HG03095 (cell line): ENCODE measurements at regions not wholly inside any gene's neighbourhood (a gene's known extent, or its start where the extent isn't known, plus 50 kb on each side); places are given as distances from the start of the nearest gene placed in this dataset.
"Not testable (repeated sequence)": the region's sequence is repeated elsewhere in the genome, so short reads cannot be mapped to it uniquely, and the experiment has no call there.

Experiments
- ATAC-seq: cut with Tn5 transposase; IDR thresholded peaks from one replicate; pipeline ENCODE4 v1.9.1; 2021; ENCODE audit warnings: moderate library complexity; ENCODE audit not compliant: unreplicated experiment

DNA sequence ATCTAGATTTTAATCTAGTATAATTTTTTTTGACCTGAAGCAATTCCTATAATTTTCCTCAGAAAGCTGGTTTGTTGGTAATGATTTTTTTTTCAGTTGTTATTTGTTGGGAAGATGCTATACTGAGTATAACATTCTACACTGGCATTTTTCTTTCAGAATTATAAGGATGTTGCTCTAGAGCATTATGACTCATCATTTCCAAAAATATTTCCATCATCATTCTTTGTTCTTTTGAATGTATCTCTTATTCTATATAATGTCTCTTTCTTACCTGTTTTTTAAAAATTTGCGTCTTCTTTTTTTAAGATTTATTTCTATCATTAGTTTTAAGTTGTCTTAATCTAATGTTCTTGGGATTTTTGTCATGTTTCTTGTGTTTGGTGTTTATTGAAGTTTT, 356.5 kb upstream of the KCND2 start:
- ATAC-seq: no peak

DNA sequence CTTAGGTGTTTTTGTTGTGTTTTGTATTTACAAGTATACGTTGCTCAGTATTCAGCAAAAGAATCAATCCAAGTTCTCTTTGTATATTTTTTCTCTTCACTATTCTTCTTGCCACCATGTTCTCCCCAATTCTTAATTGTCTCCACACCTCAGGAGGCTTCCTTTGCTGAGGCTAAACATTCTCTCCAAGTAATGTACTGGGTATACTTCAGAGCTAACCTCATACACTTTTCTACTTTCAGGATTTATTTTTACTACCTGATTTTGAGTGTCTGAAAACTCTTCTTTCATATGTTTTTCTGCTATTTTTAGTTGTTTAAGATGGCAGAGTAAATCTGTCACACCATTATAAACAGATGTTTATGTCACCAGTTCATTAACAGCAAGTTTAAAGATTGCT, 354.8 kb upstream of the KCND2 start:
- no peak for ATAC-seq

- ATAC-seq: no peak
Measured at GRCh38 chr7:119919986-119920385, 353.0 kb upstream of the KCND2 start.

DNA sequence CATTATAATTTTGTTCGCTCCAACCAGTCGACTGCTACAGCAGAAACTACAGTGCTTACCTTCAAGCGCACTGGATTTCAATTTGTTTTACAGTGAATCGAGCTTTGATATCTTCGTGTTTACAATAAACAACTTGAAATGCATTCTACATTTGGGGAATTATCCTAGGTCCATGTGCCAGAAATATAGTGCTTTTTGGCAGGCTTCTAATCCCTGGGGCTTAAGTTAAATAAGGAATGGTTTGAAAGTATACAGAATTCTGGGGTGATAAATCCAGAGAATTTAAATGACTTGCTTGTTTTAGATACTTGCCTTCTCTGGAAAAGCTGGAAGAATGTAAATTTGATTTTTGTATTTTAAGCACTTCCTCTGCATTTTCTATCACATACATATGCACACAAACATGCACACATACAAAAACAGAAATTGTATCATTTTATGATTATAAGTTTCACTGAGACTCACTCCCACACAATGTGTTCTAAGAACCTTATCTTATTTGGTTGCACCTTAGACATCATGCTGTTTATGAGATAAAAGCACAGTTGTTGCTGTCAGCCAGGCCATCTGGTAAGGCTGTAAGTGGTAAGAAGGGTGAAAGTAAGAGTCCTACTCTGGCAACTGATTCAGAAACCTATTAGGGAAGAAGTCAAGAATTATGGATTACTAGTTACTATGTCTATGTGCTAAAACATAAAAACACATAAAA, 347.2 kb upstream of the KCND2 start:
- no peak for ATAC-seq

DNA sequence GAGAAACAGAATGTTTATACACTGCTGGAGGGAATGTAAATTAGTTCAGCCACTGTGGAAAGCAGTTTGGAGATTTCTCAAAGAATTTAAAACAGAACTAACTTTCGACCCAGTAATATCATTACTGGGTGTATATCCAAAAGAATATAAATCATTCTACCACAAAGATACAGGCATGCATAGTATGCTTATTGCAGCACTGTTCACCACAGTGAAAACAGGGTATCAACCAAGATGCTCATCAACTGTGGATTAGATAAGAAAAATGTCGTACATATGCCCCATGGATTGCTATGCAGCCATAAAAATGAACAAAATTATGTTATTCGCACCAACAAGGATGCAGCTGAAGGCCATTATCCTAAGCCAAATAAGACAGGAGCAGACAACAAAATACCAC, 343.1 kb upstream of the KCND2 start:
- no peak for ATAC-seq

GRCh38 chr7:119931230-119931824, 341.6 kb upstream of the KCND2 start:
- ATAC-seq: no peak

DNA sequence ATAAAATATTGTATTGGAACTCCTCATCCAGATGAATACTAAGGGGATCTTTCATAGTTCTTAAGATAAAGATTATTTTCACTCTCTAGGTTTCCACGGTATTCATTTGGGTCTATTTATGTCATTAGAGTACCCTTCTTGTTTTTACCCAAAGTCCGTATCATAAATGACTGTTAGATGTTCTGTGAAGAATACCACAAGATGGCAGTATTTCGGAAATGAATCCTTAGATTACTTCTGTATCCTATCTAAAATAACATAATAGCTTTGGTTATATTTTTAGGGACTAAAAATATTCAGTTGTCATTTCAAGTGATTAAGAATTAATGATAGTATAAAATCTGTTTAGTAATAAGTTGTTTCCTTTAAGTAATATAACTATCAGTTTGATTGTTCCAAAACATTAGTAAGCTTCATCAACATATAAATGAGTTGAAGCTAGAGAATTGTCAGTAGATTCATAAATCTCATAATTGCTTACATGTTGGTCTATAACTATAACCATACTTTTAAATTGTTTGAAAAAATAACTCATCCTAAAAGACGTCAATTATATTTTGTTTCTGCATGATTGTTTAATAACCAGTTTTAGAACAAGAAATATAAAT, 337.5 kb upstream of the KCND2 start:
- ATAC-seq: no peak

DNA sequence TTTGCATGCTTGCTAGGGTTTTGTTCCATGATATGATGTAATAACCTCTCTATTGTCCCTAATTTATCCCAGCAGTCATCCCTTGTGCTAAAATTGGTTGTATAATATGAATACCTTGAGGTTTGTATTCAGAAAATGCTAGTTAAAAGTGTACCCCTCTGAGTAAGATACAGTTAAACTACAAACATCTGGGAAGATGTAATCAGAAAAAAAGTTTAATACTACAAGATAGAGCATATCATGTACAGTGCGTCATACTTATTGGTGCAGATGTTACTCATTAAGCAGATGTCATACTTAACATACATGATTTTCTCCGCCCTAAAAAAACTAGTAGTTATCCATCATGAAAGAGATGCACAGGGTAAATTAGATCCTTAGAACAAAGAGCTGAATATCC, 336.1 kb upstream of the KCND2 start:
- ATAC-seq: no peak

- no peak for ATAC-seq
Measured at GRCh38 chr7:119937745-119938144, 335.2 kb upstream of the KCND2 start.

- ATAC-seq: no peak
Measured at GRCh38 chr7:119943942-119944600, 328.9 kb upstream of the KCND2 start.

- ATAC-seq: no peak
Measured at GRCh38 chr7:119944601-119944972, 328.4 kb upstream of the KCND2 start.

GRCh38 chr7:119945822-119946221, 327.2 kb upstream of the KCND2 start:
- no peak for ATAC-seq

DNA sequence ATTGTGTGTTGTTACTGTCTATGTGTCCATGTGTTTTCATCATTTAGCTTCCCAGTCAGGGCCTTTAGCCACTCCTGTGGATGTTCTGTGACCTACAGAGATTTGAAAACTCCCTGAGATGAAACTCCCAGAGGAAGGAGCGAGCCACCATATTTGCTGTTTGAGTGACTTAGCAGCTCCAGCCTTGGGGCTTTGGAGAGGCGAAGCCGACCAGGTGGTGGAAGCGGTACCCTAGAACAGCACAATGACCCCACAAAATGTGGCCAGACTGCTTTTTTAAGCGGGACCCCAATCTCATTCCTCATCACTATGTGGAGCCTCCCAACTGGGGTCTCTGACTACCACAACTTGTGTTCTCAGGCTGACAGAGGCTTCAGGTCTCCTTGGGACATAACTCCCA, 323.9 kb upstream of the KCND2 start:
- ATAC-seq: no peak

DNA sequence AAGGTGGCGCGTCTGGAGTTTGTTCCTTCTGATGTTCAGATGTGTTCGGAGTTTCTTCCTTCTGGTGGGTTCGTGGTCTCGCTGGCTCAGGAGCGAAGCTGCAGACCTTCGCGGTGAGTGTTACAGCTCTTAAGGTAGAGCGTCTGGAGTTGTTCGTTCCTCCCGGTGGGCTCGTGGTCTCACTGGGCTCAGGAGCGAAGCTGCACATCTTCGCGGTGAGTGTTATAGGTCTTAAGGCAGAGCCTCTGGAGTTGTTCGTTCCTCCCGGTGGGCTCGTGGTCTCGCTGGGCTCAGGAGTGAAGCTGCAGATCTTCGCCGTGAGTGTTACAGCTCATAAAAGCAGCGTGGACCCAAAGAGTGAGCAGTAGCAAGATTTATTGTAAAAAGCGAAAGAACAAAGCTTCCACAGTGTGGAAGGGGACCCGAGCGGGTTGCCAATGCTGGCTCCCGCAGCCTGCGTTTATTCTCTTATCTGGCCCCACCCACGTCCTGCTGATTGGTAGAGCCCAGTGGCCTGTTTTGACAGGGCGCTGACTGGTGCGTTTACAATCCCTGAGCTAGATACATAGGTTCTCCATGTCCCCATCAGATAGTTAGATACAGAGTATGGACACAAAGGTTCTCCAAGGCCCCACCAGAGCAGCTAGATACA, 322.5 kb upstream of the KCND2 start:
- ATAC-seq: not testable (repeated sequence)

DNA sequence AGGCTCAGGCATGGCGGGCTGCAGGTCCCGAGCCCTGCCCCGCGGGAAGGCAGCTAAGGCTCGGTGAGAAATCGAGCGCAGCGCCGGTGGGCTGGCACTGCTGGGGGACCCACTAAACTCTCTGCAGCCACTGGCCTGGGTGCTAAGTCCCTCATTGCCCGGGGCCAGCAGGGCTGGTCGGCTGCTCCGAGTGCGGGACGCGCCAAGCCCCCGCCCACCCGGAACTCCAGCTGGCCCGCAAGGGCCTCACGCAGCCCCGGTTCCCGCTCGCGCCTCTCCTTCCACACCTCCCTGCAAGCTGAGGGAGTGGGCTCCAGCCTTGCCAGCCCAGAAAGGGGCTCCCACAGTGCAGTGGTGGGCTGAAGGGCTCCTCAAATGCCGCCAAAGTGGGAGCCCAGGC, 321.4 kb upstream of the KCND2 start:
- not testable (repeated sequence) for ATAC-seq

DNA sequence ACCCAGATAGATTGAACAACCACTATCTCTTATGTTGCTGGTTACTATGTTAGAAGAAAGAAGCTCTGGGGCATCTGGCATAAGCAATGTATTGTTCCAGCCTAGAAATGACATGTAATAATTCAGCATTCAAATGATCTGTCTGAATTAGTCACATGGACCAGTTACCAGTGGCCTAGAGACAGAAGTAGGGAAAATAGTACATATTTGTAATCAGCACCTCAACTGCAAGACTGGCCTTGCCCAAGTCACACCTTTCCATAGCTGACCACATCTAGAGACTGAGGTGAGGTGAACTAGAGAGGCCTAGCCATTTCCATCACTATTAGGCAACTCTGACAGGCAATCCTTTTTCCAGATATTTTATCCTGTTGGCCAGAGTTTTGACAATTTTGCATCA, 315.6 kb upstream of the KCND2 start:
- ATAC-seq: no peak

- no peak for ATAC-seq
Measured at GRCh38 chr7:119959811-119960210, 313.2 kb upstream of the KCND2 start.

DNA sequence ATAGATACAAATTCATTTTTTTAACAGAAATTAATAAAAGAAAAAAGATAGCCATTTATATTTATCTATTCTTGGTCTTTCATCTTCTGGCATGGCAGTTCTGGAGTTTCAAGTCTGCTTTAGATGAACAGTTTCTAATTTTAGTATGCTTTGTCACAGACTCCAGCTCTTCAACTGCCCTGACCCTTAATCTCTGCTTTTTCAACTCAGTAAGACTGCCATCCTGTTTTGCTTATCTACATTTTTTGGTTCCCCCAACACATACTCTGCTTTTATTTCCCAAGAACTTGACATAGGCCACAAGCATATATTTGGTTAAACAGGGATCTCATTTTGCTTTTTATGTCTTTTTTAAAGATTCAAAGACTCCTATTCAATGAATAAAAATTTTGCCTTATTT, 309.3 kb upstream of the KCND2 start:
- no peak for ATAC-seq

DNA sequence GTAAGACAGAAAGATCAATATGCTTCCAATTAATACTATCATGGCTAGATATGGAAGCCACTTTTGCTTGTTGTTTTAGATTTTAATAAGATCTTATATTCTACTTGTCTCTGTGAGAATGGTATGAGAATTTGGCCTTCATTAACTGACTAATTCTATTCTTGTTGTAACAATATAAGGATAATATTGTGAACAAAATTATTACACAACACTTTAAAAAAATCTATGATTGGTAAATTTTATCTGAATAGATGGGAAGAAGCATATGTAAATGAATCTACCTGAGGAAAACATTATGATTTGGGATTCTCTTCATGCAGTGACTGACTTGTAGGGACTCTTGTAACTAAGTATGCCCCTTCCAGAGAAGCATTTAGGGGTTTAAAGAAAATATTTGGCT, 308.9 kb upstream of the KCND2 start:
- ATAC-seq: no peak

DNA sequence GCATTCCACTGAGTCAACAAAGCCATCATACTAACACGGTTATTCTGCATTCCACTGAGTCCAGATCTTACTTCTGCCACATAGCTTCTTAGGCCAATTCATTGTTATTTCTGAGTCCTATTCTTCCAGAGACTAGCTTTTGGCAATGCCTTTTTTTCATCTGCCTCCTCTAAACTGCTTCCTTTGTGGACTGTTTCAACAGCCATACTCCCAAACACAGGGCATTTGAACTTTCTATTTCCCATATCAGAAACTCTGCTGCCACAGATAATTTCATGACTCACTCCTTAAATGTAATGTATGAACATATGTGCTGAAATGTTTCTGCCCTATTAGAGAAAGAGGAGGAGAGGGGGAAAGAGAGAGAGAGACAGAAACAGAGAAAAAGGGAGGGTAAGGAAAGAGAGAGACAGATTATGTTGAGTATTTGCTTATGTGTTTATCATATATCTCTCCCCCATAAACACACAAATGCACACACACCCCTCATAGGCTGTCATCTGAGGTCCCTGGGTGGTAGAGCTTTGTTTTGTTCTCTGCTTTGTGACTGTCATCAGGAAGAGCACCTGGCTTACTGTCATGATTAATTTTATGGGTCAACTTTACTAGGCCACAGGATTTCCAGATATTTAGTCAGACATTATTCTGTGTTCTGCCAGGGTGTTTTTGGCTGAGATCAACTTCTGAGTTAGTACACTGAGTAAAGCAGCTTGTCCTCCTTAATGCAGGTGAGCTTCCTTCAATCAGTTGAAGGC, 308.0 kb upstream of the KCND2 start:
- no peak for ATAC-seq

DNA sequence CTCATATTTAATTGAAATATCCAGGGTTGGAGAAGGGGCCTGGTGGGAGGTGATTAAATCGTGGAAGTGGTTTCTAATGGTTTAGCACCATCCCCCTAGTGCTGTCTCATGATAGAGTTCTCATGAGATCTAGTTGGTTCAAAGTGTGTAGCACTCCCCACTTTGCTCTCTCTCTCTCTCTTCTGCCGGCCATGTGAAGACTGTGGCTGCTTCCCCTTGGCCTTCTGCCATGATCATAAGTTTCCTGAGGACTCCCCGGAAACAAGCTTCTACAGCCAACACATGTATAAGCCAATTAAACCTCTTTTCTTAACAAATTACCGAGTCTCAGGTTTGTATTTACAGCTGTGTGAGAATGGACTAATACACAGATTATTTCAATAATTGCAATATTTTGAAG, 305.8 kb upstream of the KCND2 start:
- ATAC-seq: no peak
